ENCODE measurements at regions not wholly inside any gene's neighbourhood (a gene's known extent, or its start where the extent isn't known, plus 50 kb on each side); places are given as distances from the start of the nearest gene placed in this dataset.

- Histone ChIP-seq H4K20me1 (ENCODE audit: insufficient read depth) (no peaks in the 10 kb centered on the region), H3K9ac (ENCODE audit: low read length) (no peak overlapping the region), H3K27me3 (ENCODE audit: insufficient read depth, low read length) (no peaks in the 10 kb centered on the region; the same call in 1 of the 2 replicates), H3K4me3 (replicated peaks in 1 of 2; ENCODE audit: low read depth in 1 of 2, low read length in 2 of 2) (no peak overlapping the region), H3K9me3 (ENCODE audit: control insufficient read depth in 1 of 2, insufficient read depth in 1 of 2, low read depth in 1 of 2, low read length in 2 of 2) (no peaks in the 10 kb centered on the region), H3K9me2 (ENCODE audit: insufficient read depth) (no peaks in the 10 kb centered on the region), H3K79me2 (ENCODE audit: insufficient read depth, low read length) (no peaks in the 10 kb centered on the region), H3K4me2 (ENCODE audit: low read length) (no peak overlapping the region), H2AFZ (ENCODE audit: low read depth, low read length, poor library complexity, severe bottlenecking) (no peak overlapping the region), H3K4me1 (ENCODE audit: control insufficient read depth in 1 of 2, insufficient read depth in 2 of 2, low read length in 2 of 2) (no peaks in the 10 kb centered on the region), H3K36me3 (ENCODE audit: control insufficient read depth in 1 of 2, insufficient read depth in 2 of 2, low read length in 2 of 2) (no peaks in the 10 kb centered on the region), H3K27ac (ENCODE audit: low read depth, low read length) (no peak overlapping the region)
- ATAC-seq = no peak
- BruUV-seq (replicated peaks) = no TSS peak
- intact Hi-C loops (cut with micrococcal nuclease) = no loop called here
- TF ChIP-seq ZBTB33 (IDR thresholded peaks at IDR 0.05; ENCODE audit: extremely low read depth, insufficient replicate concordance, low read length) = no peak
- no peak for TF ChIP-seq ZNF274 (IDR thresholded peaks at IDR 0.05; ENCODE audit: low read depth, low read length)
- TF ChIP-seq CTCF (IDR thresholded peaks at IDR 0.05 in 2 of 3, conservative IDR thresholded peaks at IDR 0.05 in 1 of 3; ENCODE audit: borderline replicate concordance in 1 of 3, insufficient read depth in 1 of 3, low read depth in 2 of 3, low read length in 2 of 3) = no peak
- no peak for TF ChIP-seq SP1 (IDR thresholded peaks at IDR 0.05; ENCODE audit: low read depth)
- no peak for TF ChIP-seq TCF7L2 (IDR thresholded peaks at IDR 0.05; ENCODE audit: borderline replicate concordance, extremely low read depth, insufficient read depth, insufficient read length)
- TF ChIP-seq ATF3 (IDR thresholded peaks at IDR 0.05) = no peak
- TF ChIP-seq CEBPB (IDR thresholded peaks at IDR 0.05; ENCODE audit: low read depth) = no peak
- no peak for TF ChIP-seq ELF1 (IDR thresholded peaks at IDR 0.05; ENCODE audit: borderline replicate concordance, low read depth)
- no peak for TF ChIP-seq EGR1 (IDR thresholded peaks at IDR 0.05; ENCODE audit: low read depth)
- TF ChIP-seq YY1 (IDR thresholded peaks at IDR 0.05; ENCODE audit: extremely low read depth, insufficient replicate concordance, low read depth, low read length) = no peak
- TF ChIP-seq POLR2A (IDR thresholded peaks at IDR 0.05; ENCODE audit: borderline replicate concordance, extremely low read depth, insufficient read depth, insufficient read length) = no peak
- TF ChIP-seq EZH2 (IDR thresholded peaks at IDR 0.05) = no peak
- TF ChIP-seq MAX (IDR thresholded peaks at IDR 0.05) = no peak
- no peak for TF ChIP-seq FOSL1 (IDR thresholded peaks at IDR 0.05; ENCODE audit: low read depth)
- no peak for TF ChIP-seq POLR2AphosphoS5 (IDR thresholded peaks at IDR 0.05; ENCODE audit: low read depth, low read length)
- no peak for TF ChIP-seq REST (IDR thresholded peaks at IDR 0.05; ENCODE audit: low read depth)
- no peak for TF ChIP-seq RAD21 (IDR thresholded peaks at IDR 0.05; ENCODE audit: low read depth)
- TF ChIP-seq JUND (IDR thresholded peaks at IDR 0.05) = no peak
- ChIA-PET RAD21 (ENCODE audit: low non-redundant PET in 1 of 2, low total read pairs in 2 of 2, uncharacterized antibody in 2 of 2, unreplicated experiment in 2 of 2) (no interaction called here), CTCF (no interaction called here), POLR2A (no interaction called here)
- no peak for DNase-seq (ENCODE audit: low read depth, low spot score)
Measured at GRCh38 chr22:19610518-19611253, 86.5 kb upstream of the CLDN5 start.
